Activated CD8-positive, alpha-beta memory T cell treated with anti-CD3 and anti-CD28 coated beads, Interleukin-2, amount 10 ng/mL, durations not matched to agents 7 days and 5 days (primary cell): ENCODE measurements at regions not wholly inside any gene's neighbourhood (a gene's known extent, or its start where the extent isn't known, plus 50 kb on each side); places are given as distances from the start of the nearest gene placed in this dataset.

Experiments used
- ATAC-seq: fragments of 150-1000 bp; cut with Tn5 transposase; one replicate; pipeline ENCODE4 v1.10.0; 2021; ENCODE audit warnings: moderate library complexity
- CTCF ChIA-PET: fragments of 350-600 bp; sonication (Branson Sonifier 250); formaldehyde crosslinking; loops from one replicate; lab custom pipeline; 2021; ENCODE audit warnings: antibody characterized with exemption; lab: Charles Lee
- DNase-seq: peaks from one replicate; pipeline ENCODE4 v3.0.0-alpha.2; 2020
- H3K27ac Mint-ChIP-seq: one replicate; pipeline ENCODE4 v1.8.0; 2021; ENCODE audit warnings: mild to moderate bottlenecking, mixed read lengths
- H3K27me3 Mint-ChIP-seq: one replicate; pipeline ENCODE4 v1.8.0; 2021; ENCODE audit warnings: mixed read lengths
- H3K36me3 Mint-ChIP-seq: one replicate; pipeline ENCODE4 v1.8.0; 2021; ENCODE audit warnings: mild to moderate bottlenecking, mixed read lengths
- H3K4me1 Mint-ChIP-seq: one replicate; pipeline ENCODE4 v1.8.0; 2021; ENCODE audit warnings: mixed read lengths
- H3K4me3 Mint-ChIP-seq: one replicate; pipeline ENCODE4 v1.8.0; 2021; ENCODE audit warnings: mild to moderate bottlenecking, moderate library complexity, mixed read lengths
- H3K9me3 Mint-ChIP-seq: one replicate; pipeline ENCODE4 v1.8.0; 2022; ENCODE audit warnings: low read depth, mixed read lengths

DNA sequence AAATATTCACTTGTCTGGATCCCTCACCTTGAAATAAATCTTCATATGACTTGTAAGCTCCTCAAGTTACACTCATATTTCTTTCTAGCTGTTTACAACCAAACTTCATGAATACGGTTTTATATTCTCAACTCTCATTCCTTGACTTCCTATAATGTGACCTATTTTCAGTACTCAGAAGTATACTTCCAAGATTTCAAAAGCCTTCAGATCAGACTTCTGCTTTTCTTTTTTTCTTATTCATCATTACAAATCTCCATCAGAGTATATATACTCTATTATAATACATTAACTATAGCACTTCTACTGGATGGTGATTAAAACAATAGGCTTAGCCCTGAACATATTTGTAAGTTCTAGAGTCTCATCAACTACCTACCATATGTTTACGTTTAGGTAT, 123.6 kb upstream of the ALCAM start:
- H3K27ac Mint-ChIP-seq: no peak overlapping the region
- DNase-seq: no peak
- H3K27me3 Mint-ChIP-seq: no peaks in the 10 kb centered on the region
- H3K4me3 Mint-ChIP-seq: no peak overlapping the region
- no peaks in the 10 kb centered on the region for H3K9me3 Mint-ChIP-seq
- no peak for ATAC-seq
- CTCF ChIA-PET: no interaction called here
- H3K36me3 Mint-ChIP-seq: no peaks in the 10 kb centered on the region
- no peaks in the 10 kb centered on the region for H3K4me1 Mint-ChIP-seq

GRCh38 chr3:105246536-105246935, 120.2 kb upstream of the ALCAM start:
- Mint-ChIP-seq H3K27ac (no peak overlapping the region), H3K36me3 (no peaks in the 10 kb centered on the region), H3K4me3 (no peak overlapping the region), H3K4me1 (no peaks in the 10 kb centered on the region), H3K27me3 (no peaks in the 10 kb centered on the region), H3K9me3 (peaks cover 2% of the 10 kb centered on the region)
- DNase-seq (no peak), ATAC-seq (no peak)
- CTCF ChIA-PET: no interaction called here

DNA sequence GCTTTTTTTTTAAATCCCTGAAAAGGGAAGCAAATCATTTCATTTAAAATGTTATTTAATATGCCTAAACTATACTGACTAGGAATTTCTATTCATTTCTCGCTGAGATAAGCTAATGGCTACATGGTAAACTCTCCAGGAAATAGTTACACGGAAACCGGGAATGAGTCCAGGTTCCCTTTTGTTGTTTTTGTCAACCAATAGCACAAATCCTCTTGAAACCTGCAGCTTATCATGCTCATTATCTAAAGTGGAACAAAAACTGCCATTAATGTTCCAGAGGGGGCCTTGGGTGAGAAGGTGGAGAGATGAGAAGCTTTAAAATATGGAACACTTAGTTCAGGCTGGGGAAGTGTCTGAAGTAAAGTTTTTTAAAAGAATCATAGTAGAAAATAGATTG, 113.5 kb upstream of the ALCAM start:
- DNase-seq (no peak), ATAC-seq (no peak)
- H3K27ac Mint-ChIP-seq: no peak overlapping the region
- H3K4me3 Mint-ChIP-seq: no peak overlapping the region
- H3K36me3 Mint-ChIP-seq: no peaks in the 10 kb centered on the region
- CTCF ChIA-PET: no interaction called here
- no peaks in the 10 kb centered on the region for H3K27me3 Mint-ChIP-seq
- peaks cover 2% of the 10 kb centered on the region for H3K9me3 Mint-ChIP-seq
- H3K4me1 Mint-ChIP-seq: no peaks in the 10 kb centered on the region

DNA sequence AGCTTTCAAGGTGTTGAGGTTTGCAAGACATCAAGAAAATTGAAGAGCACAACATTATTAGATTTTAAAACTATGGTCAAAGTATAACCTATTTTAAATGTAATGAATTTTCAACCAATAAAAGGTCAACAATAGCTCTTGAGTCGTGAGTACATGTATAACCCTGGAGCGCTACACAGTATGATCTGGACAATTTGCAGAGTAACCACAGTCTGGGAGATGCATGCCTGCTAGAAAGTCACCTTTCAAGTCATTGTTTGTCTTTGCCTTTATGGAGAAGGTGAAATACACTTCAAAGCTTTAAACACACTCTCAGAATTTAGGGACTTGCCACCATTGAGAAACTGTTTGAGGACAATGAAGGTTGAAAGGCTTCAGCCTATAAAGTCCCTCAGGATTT, 112.6 kb upstream of the ALCAM start:
- H3K36me3 Mint-ChIP-seq: no peaks in the 10 kb centered on the region
- DNase-seq (no peak), ATAC-seq (no peak)
- no peak overlapping the region for H3K27ac Mint-ChIP-seq
- peaks cover 2% of the 10 kb centered on the region for H3K9me3 Mint-ChIP-seq
- no peak overlapping the region for H3K4me3 Mint-ChIP-seq
- H3K27me3 Mint-ChIP-seq: no peaks in the 10 kb centered on the region
- CTCF ChIA-PET: no interaction called here
- H3K4me1 Mint-ChIP-seq: no peaks in the 10 kb centered on the region

GRCh38 chr3:105255350-105255749, 111.4 kb upstream of the ALCAM start:
- DNase-seq (no peak), ATAC-seq (no peak)
- Mint-ChIP-seq H3K27me3 (peaks cover under 1% of the 10 kb centered on the region), H3K9me3 (peaks cover 2% of the 10 kb centered on the region), H3K36me3 (no peaks in the 10 kb centered on the region), H3K4me1 (no peaks in the 10 kb centered on the region), H3K27ac (no peak overlapping the region), H3K4me3 (no peak overlapping the region)
- CTCF ChIA-PET: no interaction called here

DNA sequence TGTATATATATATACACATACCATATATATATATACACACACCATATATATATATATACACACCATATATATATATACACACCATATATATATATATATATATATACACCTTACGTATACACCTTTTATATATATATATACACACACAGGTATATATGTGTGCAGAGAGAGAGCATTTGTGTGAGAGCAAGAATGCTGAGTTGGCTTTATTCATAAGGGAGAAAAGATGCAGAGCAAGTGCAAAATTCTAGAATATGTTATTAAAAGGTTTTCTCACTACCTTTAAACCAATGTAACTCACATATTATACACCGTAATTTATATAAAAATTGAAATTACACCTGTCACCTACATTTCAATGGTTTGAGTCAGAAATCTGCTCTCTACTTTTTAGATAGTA, 107.2 kb upstream of the ALCAM start:
- DNase-seq (no peak), ATAC-seq (no peak)
- Mint-ChIP-seq H3K27me3 (peaks cover 3% of the 10 kb centered on the region), H3K4me3 (no peak overlapping the region), H3K4me1 (no peaks in the 10 kb centered on the region), H3K27ac (no peak overlapping the region), H3K9me3 (no peaks in the 10 kb centered on the region), H3K36me3 (no peaks in the 10 kb centered on the region)
- CTCF ChIA-PET: no interaction called here

- Mint-ChIP-seq H3K9me3 (no peaks in the 10 kb centered on the region), H3K36me3 (no peaks in the 10 kb centered on the region), H3K4me3 (no peak overlapping the region), H3K27ac (no peak overlapping the region), H3K4me1 (no peaks in the 10 kb centered on the region), H3K27me3 (peaks cover 3% of the 10 kb centered on the region)
- CTCF ChIA-PET: no interaction called here
- DNase-seq (no peak), ATAC-seq (no peak)
Measured at GRCh38 chr3:105260385-105260784, 106.3 kb upstream of the ALCAM start.

DNA sequence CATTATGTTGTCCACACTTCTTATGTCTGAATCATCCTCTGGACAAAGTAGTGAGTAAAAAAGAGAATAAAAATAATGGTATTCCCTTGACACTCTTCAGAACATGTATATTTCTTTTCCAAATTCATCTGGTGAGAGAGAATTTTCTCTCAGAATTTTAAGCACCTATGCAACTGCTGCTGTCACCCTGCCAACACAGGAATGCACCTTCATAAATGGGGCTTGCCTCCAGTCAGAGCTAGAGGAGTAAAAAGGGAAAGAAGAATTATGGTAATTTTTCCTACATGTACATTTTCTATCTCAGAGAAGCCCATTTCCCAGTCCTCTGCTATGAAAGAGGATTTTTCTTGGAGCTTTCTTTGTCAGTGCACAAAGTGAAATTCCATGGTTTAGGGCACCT, 92.2 kb upstream of the ALCAM start:
- no peak for ATAC-seq
- H3K4me1 Mint-ChIP-seq: no peaks in the 10 kb centered on the region
- CTCF ChIA-PET: no interaction called here
- no peaks in the 10 kb centered on the region for H3K9me3 Mint-ChIP-seq
- peaks cover 12% of the 10 kb centered on the region for H3K27me3 Mint-ChIP-seq
- no peaks in the 10 kb centered on the region for H3K36me3 Mint-ChIP-seq
- H3K4me3 Mint-ChIP-seq: no peak overlapping the region
- H3K27ac Mint-ChIP-seq: no peak overlapping the region
- no peak for DNase-seq

GRCh38 chr3:105274958-105275357, 91.8 kb upstream of the ALCAM start:
- Mint-ChIP-seq H3K4me1 (no peaks in the 10 kb centered on the region), H3K9me3 (no peaks in the 10 kb centered on the region), H3K4me3 (no peak overlapping the region), H3K36me3 (no peaks in the 10 kb centered on the region), H3K27me3 (peaks cover 12% of the 10 kb centered on the region), H3K27ac (no peak overlapping the region)
- no peak for ATAC-seq
- DNase-seq: no peak
- CTCF ChIA-PET: no interaction called here

GRCh38 chr3:105277656-105278055, 89.1 kb upstream of the ALCAM start:
- ATAC-seq: no peak
- Mint-ChIP-seq H3K27ac (no peak overlapping the region), H3K27me3 (peaks cover 17% of the 10 kb centered on the region), H3K36me3 (no peaks in the 10 kb centered on the region), H3K4me1 (no peaks in the 10 kb centered on the region), H3K9me3 (no peaks in the 10 kb centered on the region), H3K4me3 (no peak overlapping the region)
- DNase-seq: no peak
- CTCF ChIA-PET: no interaction called here

GRCh38 chr3:105278688-105279087, 88.0 kb upstream of the ALCAM start:
- CTCF ChIA-PET: no interaction called here
- ATAC-seq: no peak
- H3K4me1 Mint-ChIP-seq: no peaks in the 10 kb centered on the region

GRCh38 chr3:105281989-105282388, 84.7 kb upstream of the ALCAM start:
- no peak for DNase-seq
- CTCF ChIA-PET: no interaction called here
- no peaks in the 10 kb centered on the region for H3K9me3 Mint-ChIP-seq
- no peaks in the 10 kb centered on the region for H3K4me1 Mint-ChIP-seq
- peaks cover 10% of the 10 kb centered on the region for H3K27me3 Mint-ChIP-seq
- no peak for ATAC-seq
- H3K36me3 Mint-ChIP-seq: no peaks in the 10 kb centered on the region
- no peak overlapping the region for H3K27ac Mint-ChIP-seq
- no peak overlapping the region for H3K4me3 Mint-ChIP-seq

More at GRCh38 chr3:105278688-105279087, 88.0 kb upstream of the ALCAM start:
- H3K4me3 Mint-ChIP-seq: no peak overlapping the region
- no peak for DNase-seq
- no peaks in the 10 kb centered on the region for H3K9me3 Mint-ChIP-seq
- H3K27ac Mint-ChIP-seq: no peak overlapping the region
- peaks cover 18% of the 10 kb centered on the region for H3K27me3 Mint-ChIP-seq
- H3K36me3 Mint-ChIP-seq: no peaks in the 10 kb centered on the region

DNA sequence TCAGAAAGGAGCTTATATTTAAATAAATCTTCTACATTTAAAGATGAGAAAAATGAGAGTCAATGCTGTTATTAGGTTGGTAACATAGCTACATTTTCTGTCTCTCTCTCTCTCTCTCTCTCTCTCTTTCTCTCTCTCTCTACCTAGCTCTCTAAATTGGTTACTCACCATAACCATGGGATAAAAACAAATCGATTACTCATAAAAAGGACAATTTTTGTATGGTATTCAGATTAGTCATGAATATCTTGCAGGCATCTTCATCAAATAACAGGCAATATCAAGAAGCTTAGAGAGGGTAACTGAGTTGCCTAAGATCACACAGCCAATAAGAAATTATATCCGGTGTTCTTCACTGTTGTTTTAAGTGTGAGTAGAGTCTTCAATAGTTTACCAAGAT, 81.8 kb upstream of the ALCAM start:
- no peak for ATAC-seq
- H3K27me3 Mint-ChIP-seq: peaks cover 10% of the 10 kb centered on the region
- no peak overlapping the region for H3K4me3 Mint-ChIP-seq
- DNase-seq: no peak
- no peaks in the 10 kb centered on the region for H3K36me3 Mint-ChIP-seq
- H3K27ac Mint-ChIP-seq: no peak overlapping the region
- no peaks in the 10 kb centered on the region for H3K9me3 Mint-ChIP-seq
- no peaks in the 10 kb centered on the region for H3K4me1 Mint-ChIP-seq
- CTCF ChIA-PET: no interaction called here

DNA sequence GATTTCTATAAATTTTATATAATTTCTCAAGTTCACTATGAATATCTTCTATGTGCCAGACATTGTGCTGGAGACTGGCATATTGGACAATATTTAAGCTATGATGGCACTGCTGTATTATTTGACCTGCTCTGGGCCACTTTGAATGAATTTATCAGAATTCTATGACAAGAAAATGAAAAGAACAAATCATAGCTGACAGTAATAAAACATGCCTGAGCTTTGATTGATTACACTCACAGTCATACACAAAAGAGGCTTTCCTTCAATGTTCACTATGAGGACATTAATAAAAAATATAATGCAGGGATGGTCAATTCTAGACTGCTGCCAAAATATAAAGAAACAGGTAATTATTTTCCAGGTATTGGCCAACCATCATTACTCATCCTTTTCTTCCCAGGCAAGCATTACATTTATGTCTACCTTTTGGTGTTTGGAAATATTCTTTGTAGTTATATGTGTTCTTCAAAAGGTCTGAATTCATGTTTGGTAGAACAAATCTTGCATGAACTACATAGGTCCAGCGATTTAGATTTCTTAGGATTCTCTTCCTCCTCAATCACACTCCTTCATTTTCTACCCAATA, 81.0 kb upstream of the ALCAM start:
- Mint-ChIP-seq H3K9me3 (no peaks in the 10 kb centered on the region), H3K36me3 (no peaks in the 10 kb centered on the region), H3K27ac (no peak overlapping the region), H3K27me3 (peaks cover 10% of the 10 kb centered on the region), H3K4me1 (no peaks in the 10 kb centered on the region), H3K4me3 (no peak overlapping the region)
- CTCF ChIA-PET: no interaction called here
- DNase-seq: no peak
- no peak for ATAC-seq

GRCh38 chr3:105293441-105293840, 73.3 kb upstream of the ALCAM start:
- CTCF ChIA-PET: no interaction called here
- Mint-ChIP-seq H3K27ac (no peak overlapping the region), H3K36me3 (no peaks in the 10 kb centered on the region), H3K9me3 (peaks cover 6% of the 10 kb centered on the region), H3K4me3 (no peak overlapping the region), H3K4me1 (no peaks in the 10 kb centered on the region), H3K27me3 (no peaks in the 10 kb centered on the region)
- no peak for DNase-seq
- no peak for ATAC-seq
